GM21717 (cell line): ENCODE measurements at regions not wholly inside any gene's neighbourhood (a gene's known extent, or its start where the extent isn't known, plus 50 kb on each side); places are given as distances from the start of the nearest gene placed in this dataset.

ENCODE experiments used
- ATAC-seq: cut with Tn5 transposase; IDR thresholded peaks from one replicate; pipeline ENCODE4 v1.9.1; 2021; ENCODE audit warnings: mild to moderate bottlenecking, moderate library complexity; ENCODE audit not compliant: unreplicated experiment

DNA sequence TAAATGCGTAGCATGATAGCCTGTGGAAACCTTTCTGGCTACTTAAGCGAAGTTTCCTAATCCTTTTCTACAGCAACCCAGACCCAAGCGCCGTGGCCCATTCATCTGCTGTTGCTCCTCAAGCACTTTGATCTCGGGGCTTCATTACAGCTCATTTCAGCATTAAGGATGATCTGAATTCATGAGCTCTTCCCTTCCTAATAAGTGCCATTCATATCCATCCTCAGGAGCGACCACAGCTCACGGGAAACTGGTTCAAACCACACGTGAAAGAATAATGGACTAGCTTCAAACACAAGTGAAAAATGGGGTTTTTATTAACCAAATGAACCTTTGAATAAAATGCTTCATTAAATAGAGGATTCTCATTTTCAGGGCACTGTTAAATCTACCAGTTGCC lies 202.6 kb upstream of the LEF1 start:
- no peak for ATAC-seq

DNA sequence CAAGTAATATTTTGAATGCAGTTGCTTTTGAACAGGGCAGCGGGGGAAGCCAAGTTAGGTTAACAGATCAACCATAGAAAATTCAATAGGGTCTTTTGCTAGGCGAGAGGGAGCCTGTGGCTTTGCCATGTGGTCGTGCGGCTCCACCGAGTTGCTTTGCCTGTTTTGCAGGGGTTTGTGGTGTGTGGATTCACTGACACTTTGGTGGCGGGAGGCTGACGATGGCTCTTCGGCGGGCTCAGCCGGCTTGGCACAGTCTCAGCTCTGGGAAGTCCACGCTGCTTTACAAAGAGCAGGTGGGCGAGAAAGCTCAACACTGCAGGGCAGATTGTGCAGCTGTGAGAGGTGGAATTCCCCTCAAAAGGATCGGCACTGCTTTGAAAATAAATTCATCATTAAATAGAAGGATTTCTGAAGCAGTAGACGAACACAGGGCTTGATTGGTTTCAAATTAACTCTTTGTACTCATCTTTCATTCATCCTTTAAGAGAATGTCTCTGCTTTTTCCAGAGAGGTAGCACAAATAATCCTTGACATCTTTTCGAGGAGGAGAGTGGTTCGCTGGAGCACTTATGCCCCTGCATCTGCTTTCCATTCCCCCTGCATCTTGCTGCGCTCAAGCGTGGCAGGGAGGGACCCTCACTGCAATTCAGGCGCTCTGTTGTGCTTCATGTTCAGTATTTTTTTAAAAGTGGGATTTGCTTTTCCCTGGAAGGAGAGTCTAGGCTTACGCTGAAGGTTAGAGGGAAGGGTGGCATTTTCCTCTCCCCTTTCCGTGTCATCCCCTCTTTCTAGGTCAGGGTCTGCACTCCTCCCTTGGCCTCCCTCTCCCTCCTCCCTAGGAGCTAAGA lies 201.8 kb upstream of the LEF1 start:
- ATAC-seq, result no peak

- ATAC-seq, result no peak
Observed at GRCh38 chr4:108369035-108369655, 200.4 kb upstream of the LEF1 start.

DNA sequence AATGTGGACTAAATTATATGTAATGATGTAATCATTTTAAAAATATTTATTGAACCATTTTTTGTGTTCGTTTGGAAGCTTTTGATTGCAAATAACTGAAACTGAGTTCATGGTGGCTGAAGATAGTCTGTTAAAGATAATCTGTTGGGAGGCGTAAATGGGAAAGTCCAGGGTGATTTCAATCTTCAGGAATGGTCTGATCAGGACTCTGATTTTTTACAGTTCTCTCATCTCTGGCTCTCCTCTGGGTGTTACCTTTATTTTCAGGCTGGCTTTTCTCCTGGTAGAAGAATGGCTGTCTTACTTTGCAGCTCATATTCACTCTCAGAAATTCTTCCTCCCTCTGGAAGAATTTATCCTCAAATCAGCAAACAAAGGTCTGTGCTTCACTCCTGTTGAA lies 199.0 kb upstream of the LEF1 start:
- ATAC-seq, result no peak

- no peak for ATAC-seq
Observed at GRCh38 chr4:108366716-108367115, 198.0 kb upstream of the LEF1 start.

DNA sequence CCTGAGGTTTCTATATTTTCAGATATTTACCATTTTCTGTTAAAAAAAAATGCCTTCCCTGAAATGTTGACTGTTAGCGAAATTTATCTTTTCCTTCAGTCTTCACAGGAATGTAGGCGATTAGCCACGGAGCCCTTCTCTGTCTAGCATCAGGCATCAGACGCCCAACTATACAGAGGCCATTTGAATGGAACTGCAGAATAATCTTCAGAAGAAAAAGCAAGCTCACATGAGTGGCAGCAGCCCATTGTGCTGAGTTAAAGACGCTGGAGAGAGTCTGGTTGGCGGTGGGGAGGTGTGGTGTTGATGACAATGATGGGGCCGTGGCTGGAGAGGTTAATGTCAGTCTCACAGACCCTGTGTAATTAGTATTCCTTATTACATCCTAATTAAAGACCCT lies 196.8 kb upstream of the LEF1 start:
- no peak for ATAC-seq

GRCh38 chr4:108361886-108362285 lies 193.2 kb upstream of the LEF1 start:
- no peak for ATAC-seq

GRCh38 chr4:108361446-108361820 lies 192.7 kb upstream of the LEF1 start:
- no peak for ATAC-seq

- no peak for ATAC-seq
Observed at GRCh38 chr4:108360754-108361445, 192.2 kb upstream of the LEF1 start.

- ATAC-seq, result no peak
Observed at GRCh38 chr4:108359986-108360681, 191.4 kb upstream of the LEF1 start.

- no peak for ATAC-seq
Observed at GRCh38 chr4:108359130-108359985, 190.6 kb upstream of the LEF1 start.

DNA sequence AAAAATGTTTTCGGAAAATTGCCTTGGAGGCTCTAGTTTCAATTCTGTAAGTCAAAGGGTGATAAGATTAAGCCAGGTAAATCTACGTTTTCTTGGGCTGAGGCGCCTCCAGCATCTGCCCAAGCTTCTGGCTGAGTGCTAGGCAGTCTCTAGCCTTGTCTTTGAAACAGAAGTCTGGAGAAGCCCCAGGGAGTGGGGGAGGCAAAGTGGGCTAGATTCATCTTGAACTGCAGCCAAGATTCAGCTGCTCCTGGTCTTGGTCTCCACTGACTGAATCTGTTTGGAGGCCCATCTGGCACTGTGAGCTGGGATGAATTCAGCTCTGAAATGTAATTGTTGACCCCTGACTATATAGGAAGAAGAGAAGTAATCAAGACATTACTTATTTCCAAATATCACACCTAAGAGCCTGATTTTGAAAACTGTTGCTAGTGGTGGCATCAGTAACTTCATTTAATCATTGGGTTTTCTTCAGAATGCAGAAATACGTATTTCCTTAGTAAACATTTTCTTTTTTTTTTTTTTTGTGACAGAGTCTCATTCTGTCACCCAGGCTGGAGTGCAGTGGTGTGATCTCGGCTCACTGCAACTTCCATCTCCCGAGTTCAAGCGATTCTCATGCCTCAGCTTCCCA lies 187.3 kb upstream of the LEF1 start:
- ATAC-seq, result no peak

DNA sequence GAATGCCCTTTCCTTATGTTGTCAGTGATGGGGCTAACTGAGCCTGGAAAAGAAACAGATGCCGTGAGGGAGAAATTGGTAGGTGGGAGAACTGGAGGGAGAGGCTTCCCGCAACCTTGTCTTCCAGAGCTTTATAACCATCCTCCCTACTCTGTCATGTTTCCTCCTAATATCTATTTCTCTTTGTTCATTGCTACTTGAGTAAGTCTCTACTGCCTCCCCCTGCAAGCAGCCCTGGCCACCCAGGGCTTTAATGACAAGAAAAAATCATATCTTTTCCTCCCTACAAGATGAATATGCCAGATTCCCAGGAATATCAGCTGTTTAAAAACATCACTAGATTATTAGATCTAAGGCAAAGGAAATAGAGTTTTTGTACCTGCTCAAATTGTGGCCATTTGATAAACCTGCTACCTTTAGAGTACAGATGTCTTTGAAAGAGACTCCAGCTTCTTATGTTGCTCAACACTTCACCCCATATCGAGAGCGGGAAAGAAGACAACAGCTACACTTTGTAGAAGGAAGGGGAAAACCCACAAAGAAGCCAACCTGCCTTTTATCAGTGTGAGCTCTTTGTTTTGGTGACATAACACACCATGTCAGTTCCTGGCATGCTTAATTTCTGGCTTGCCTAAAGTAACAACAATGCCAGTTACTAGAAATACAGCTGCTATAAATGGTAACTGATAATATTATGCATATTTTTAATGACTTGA lies 186.6 kb upstream of the LEF1 start:
- ATAC-seq, result no peak

GRCh38 chr4:108352664-108353308 lies 184.1 kb upstream of the LEF1 start:
- ATAC-seq, result no peak

GRCh38 chr4:108351791-108352190 lies 183.1 kb upstream of the LEF1 start:
- ATAC-seq, result no peak

DNA sequence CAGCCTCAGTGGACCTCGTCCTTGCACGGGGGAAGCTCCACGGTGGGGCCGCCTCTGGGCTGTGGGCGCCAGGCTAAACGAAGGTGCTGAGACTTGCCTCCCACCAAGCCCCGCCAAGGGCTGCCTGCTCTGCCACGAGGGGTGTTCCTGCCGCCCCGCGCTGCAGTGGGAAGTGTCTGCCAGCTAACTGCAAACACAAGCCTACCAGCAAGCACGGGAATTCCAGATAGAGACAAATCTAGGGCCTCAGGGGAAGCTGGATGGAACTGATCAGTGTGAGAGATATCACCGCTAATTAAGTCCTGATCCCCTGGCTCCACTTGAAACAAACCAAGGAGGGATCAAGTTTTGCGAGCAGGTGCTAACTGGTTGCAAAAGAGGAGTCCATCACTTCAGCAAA lies 181.6 kb upstream of the LEF1 start:
- ATAC-seq, result no peak

DNA sequence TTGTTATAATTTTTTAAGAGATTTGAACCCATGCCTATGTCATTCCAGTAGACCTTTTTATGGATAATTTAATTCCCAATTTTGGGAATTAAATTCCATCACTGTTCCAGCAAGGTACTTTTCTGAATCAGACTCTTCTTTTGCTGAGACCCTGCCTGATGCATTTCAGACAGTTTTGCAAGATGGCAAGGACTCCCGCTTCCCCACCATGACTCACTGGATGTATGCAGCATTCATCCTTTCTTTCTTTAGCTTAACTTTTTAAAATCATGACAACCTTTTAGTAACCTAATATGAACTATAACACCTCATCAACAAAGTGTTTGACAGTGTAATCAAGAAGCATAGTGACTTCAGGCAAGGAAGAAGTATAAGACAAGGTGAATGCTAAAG lies 178.1 kb upstream of the LEF1 start:
- no peak for ATAC-seq

GRCh38 chr4:108345862-108346817 lies 177.4 kb upstream of the LEF1 start:
- ATAC-seq, result no peak
